HG02571 (cell line): ENCODE measurements at regions not wholly inside any gene's neighbourhood (a gene's known extent, or its start where the extent isn't known, plus 50 kb on each side); places are given as distances from the start of the nearest gene placed in this dataset.

Experiments used
- ATAC-seq: cut with Tn5 transposase; IDR thresholded peaks from one replicate; pipeline ENCODE4 v1.9.1; 2021; ENCODE audit warnings: mild to moderate bottlenecking, moderate library complexity; ENCODE audit not compliant: unreplicated experiment

GRCh38 chr10:58140691-58141347 is 126.9 kb downstream of the IPMK start:
- ATAC-seq: no peak

GRCh38 chr10:58140054-58140453 is 127.6 kb downstream of the IPMK start:
- ATAC-seq: no peak

- no peak for ATAC-seq
Measured at GRCh38 chr10:58137813-58138212, 129.9 kb downstream of the IPMK start.

- no peak for ATAC-seq
Measured at GRCh38 chr10:58115218-58116050, 152.3 kb downstream of the IPMK start.

- ATAC-seq: no peak
Measured at GRCh38 chr10:58109731-58110130, 158.0 kb downstream of the IPMK start.

GRCh38 chr10:58107506-58107905 is 160.2 kb downstream of the IPMK start:
- no peak for ATAC-seq

GRCh38 chr10:58106211-58107035 is 161.3 kb downstream of the IPMK start:
- ATAC-seq: no peak

- ATAC-seq: no peak
Measured at GRCh38 chr10:58104351-58104751, 163.3 kb downstream of the IPMK start.

- ATAC-seq: no peak
Measured at GRCh38 chr10:58102897-58103296, 164.8 kb downstream of the IPMK start.

GRCh38 chr10:58101682-58102081 is 166.0 kb downstream of the IPMK start:
- ATAC-seq: no peak

- no peak for ATAC-seq
Measured at GRCh38 chr10:58094985-58095718, 172.5 kb downstream of the IPMK start.

- ATAC-seq: no peak
Measured at GRCh38 chr10:58091886-58092285, 175.8 kb downstream of the IPMK start.

- no peak for ATAC-seq
Measured at GRCh38 chr10:58089739-58090138, 178.0 kb downstream of the IPMK start.

- no peak for ATAC-seq
Measured at GRCh38 chr10:58087896-58088295, 179.8 kb downstream of the IPMK start.

- ATAC-seq: no peak
Measured at GRCh38 chr10:58086763-58087150, 180.9 kb downstream of the IPMK start.

- no peak for ATAC-seq
Measured at GRCh38 chr10:58086144-58086762, 181.4 kb downstream of the IPMK start.

GRCh38 chr10:58082248-58082647 is 185.4 kb downstream of the IPMK start:
- ATAC-seq: no peak

- no peak for ATAC-seq
Measured at GRCh38 chr10:58081353-58081752, 186.3 kb downstream of the IPMK start.

GRCh38 chr10:58079461-58079860 is 188.2 kb downstream of the IPMK start:
- no peak for ATAC-seq

GRCh38 chr10:58072634-58073033 is 195.1 kb downstream of the IPMK start:
- no peak for ATAC-seq
